ENCODE measurements at regions not wholly inside any gene's neighbourhood (a gene's known extent, or its start where the extent isn't known, plus 50 kb on each side); places are given as distances from the start of the nearest gene placed in this dataset.

GRCh38 chr4:60840020-60840419, 360.1 kb upstream of the ADGRL3 start:
- ChIA-PET CTCF (no interaction called here), POLR2A (no interaction called here)
- H3K4me1 ChIP-seq (ENCODE audit: control insufficient read depth, extremely low read depth, insufficient read depth, low read length): no peaks in the 10 kb centered on the region
- TF ChIP-seq MAX (IDR thresholded peaks at IDR 0.05; ENCODE audit: insufficient read depth, insufficient read length): no peak
- no peak for TF ChIP-seq JUN (IDR thresholded peaks at IDR 0.05; ENCODE audit: borderline replicate concordance, insufficient read depth, insufficient read length, low read depth)
- no peak for TF ChIP-seq FOS (IDR thresholded peaks at IDR 0.05; ENCODE audit: borderline replicate concordance, insufficient read depth, low read length)
- TF ChIP-seq GATA2 (IDR thresholded peaks at IDR 0.05; ENCODE audit: insufficient read depth, insufficient read length, low read depth, low read length): no peak
- DNase-seq (ENCODE audit: low read depth, low spot score) (no peak), FAIRE-seq (no peak)
- H2AFZ ChIP-seq (ENCODE audit: low read depth, low read length): no peak overlapping the region
- H3K9ac ChIP-seq (replicated peaks; ENCODE audit: extremely low read depth, insufficient read depth, low read length): no peak overlapping the region
- H3K79me2 ChIP-seq (ENCODE audit: control insufficient read depth, insufficient read depth, low read length): no peaks in the 10 kb centered on the region
- no peaks in the 10 kb centered on the region for H3K9me3 ChIP-seq (replicated peaks; ENCODE audit: control insufficient read depth, insufficient read depth, low read length)
- no peak overlapping the region for H3K4me2 ChIP-seq (ENCODE audit: insufficient read depth, low read length)
- H3K36me3 ChIP-seq (ENCODE audit: control insufficient read depth in 2 of 2, extremely low read depth in 1 of 2, insufficient read depth in 2 of 2, low read length in 2 of 2): no peaks in the 10 kb centered on the region
- no peak overlapping the region for H3K4me3 ChIP-seq (replicated peaks in 1 of 3; ENCODE audit: insufficient read depth in 1 of 3, low read depth in 1 of 3, low read length in 3 of 3)
- H4K20me1 ChIP-seq (replicated peaks; ENCODE audit: control insufficient read depth, extremely low read depth, insufficient read depth, low read length): no peaks in the 10 kb centered on the region
- no peaks in the 10 kb centered on the region for H3K27me3 ChIP-seq (ENCODE audit: control insufficient read depth in 2 of 2, insufficient read depth in 2 of 2, low read length in 2 of 2)
- no peaks in the 10 kb centered on the region for H3K9me1 ChIP-seq (replicated peaks; ENCODE audit: control insufficient read depth, extremely low read depth, insufficient read depth, low read length)
- H3K27ac ChIP-seq (ENCODE audit: insufficient read depth, low read depth, low read length): no peak overlapping the region
- intact Hi-C loops (cut with micrococcal nuclease): no loop called here
- dilution Hi-C loops (cut with MboI; ENCODE audit: extremely low pct_ligation_motif_present, low sequenced_read_pairs): no loop called here
- BruUV-seq (replicated peaks): no TSS peak

GRCh38 chr4:60846678-60847077, 353.4 kb upstream of the ADGRL3 start:
- no peaks in the 10 kb centered on the region for H4K20me1 ChIP-seq (replicated peaks; ENCODE audit: control insufficient read depth, extremely low read depth, insufficient read depth, low read length)
- H3K4me2 ChIP-seq (ENCODE audit: insufficient read depth, low read length): no peak overlapping the region
- FAIRE-seq: no peak
- no peak overlapping the region for H3K9ac ChIP-seq (replicated peaks; ENCODE audit: extremely low read depth, insufficient read depth, low read length)
- CTCF ChIA-PET: no interaction called here
- H3K4me3 ChIP-seq (replicated peaks in 1 of 3; ENCODE audit: insufficient read depth in 1 of 3, low read depth in 1 of 3, low read length in 3 of 3): no peak overlapping the region
- intact Hi-C loops (cut with micrococcal nuclease) (no loop called here), dilution Hi-C loops (cut with MboI; ENCODE audit: extremely low pct_ligation_motif_present, low sequenced_read_pairs) (no loop called here)
- POLR2A ChIA-PET: no interaction called here
- H3K27ac ChIP-seq (ENCODE audit: insufficient read depth, low read depth, low read length): no peak overlapping the region
- H2AFZ ChIP-seq (ENCODE audit: low read depth, low read length): no peak overlapping the region
- no peaks in the 10 kb centered on the region for H3K36me3 ChIP-seq (ENCODE audit: control insufficient read depth in 2 of 2, extremely low read depth in 1 of 2, insufficient read depth in 2 of 2, low read length in 2 of 2)
- TF ChIP-seq GATA2 (IDR thresholded peaks at IDR 0.05; ENCODE audit: insufficient read depth, insufficient read length, low read depth, low read length) (no peak), EZH2 (IDR thresholded peaks at IDR 0.05; ENCODE audit: borderline replicate concordance, low read depth, low read length, severe bottlenecking) (no peak), MAX (IDR thresholded peaks at IDR 0.05; ENCODE audit: insufficient read depth, insufficient read length) (no peak), MYC (IDR thresholded peaks at IDR 0.05; ENCODE audit: low read depth, low read length) (no peak), POLR2A (IDR thresholded peaks at IDR 0.05; ENCODE audit: low read depth, low read length) (no peak), CTCF (IDR thresholded peaks at IDR 0.05; ENCODE audit: extremely low read depth in 1 of 2, insufficient read depth in 1 of 2, low read depth in 1 of 2, low read length in 2 of 2) (no peak), POLR2AphosphoS5 (IDR thresholded peaks at IDR 0.05; ENCODE audit: insufficient read depth, low read depth, low read length) (no peak), JUN (IDR thresholded peaks at IDR 0.05; ENCODE audit: borderline replicate concordance, insufficient read depth, insufficient read length, low read depth) (no peak), FOS (IDR thresholded peaks at IDR 0.05; ENCODE audit: borderline replicate concordance, insufficient read depth, low read length) (no peak)
- H3K9me1 ChIP-seq (replicated peaks; ENCODE audit: control insufficient read depth, extremely low read depth, insufficient read depth, low read length): no peaks in the 10 kb centered on the region
- no peak for DNase-seq (ENCODE audit: low read depth, low spot score)
- no peaks in the 10 kb centered on the region for H3K79me2 ChIP-seq (ENCODE audit: control insufficient read depth, insufficient read depth, low read length)
- H3K27me3 ChIP-seq (ENCODE audit: control insufficient read depth in 2 of 2, insufficient read depth in 2 of 2, low read length in 2 of 2): no peaks in the 10 kb centered on the region
- no TSS peak for BruUV-seq (replicated peaks)
- no peaks in the 10 kb centered on the region for H3K4me1 ChIP-seq (ENCODE audit: control insufficient read depth, extremely low read depth, insufficient read depth, low read length)
- peaks cover 5% of the 10 kb centered on the region for H3K9me3 ChIP-seq (replicated peaks; ENCODE audit: control insufficient read depth, insufficient read depth, low read length)
